Astrocyte of the cerebellum (primary cell): ENCODE measurements at regions not wholly inside any gene's neighbourhood (a gene's known extent, or its start where the extent isn't known, plus 50 kb on each side); places are given as distances from the start of the nearest gene placed in this dataset.
A peak's percentile ranks its signal among the peaks of the same experiment; 100 is the strongest.

Experiments
- DNase-seq: peaks from one replicate; pipeline ENCODE4 v3.0.0-alpha.2; 2011; ENCODE audit warnings: low read depth
- H3K4me3 ChIP-seq: 2 replicates; pipeline ENCODE4 v1.5.1; 2011; ENCODE audit warnings: mild to moderate bottlenecking, low read depth, low read length, moderate library complexity
- CTCF ChIP-seq: IDR thresholded peaks from 2 replicates; pipeline ENCODE4 v1.5.1; 2012; ENCODE audit warnings: low read length, low read depth, moderate library complexity, mild to moderate bottlenecking; ENCODE audit errors: missing control alignments
- in situ Hi-C: cut with HindIII; loops from 2 replicates; pipeline ENCODE4 v1.10.0; 2017; ENCODE audit warnings: low sequenced_read_pairs

- no peak overlapping the region for H3K4me3 ChIP-seq
- no peak for DNase-seq
- in situ Hi-C loops = no loop called here
- no peak for TF ChIP-seq CTCF
These were observed 430.3 kb downstream of the SPRY1 start for GRCh38 chr4:123826896-123827295.

- no peak overlapping the region for H3K4me3 ChIP-seq
- in situ Hi-C loops = no loop called here
- DNase-seq = no peak
- TF ChIP-seq CTCF = no peak
These were observed 430.9 kb downstream of the SPRY1 start for GRCh38 chr4:123827511-123827910.

DNA sequence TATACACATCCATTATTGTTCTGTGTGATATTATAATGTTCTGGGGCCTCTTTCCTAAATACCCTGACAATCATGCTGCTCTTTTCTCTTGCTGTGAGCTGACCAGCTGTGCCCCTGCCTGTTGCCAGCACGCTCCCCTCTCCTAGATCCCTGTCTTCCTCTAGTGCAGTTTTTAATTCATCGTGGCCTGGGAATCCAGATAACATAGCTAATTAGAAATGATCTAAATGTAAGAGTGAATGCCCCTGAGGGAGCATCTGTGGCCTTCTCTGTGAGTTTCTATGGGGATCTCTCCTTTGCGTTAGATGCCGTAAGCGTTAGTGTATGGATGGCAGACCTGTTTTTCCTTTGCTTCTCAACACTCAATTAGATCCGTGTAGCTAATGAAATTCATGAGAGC, 434.3 kb downstream of the SPRY1 start:
- in situ Hi-C loops = no loop called here
- no peak for DNase-seq
- TF ChIP-seq CTCF = no peak
- no peak overlapping the region for H3K4me3 ChIP-seq

DNA sequence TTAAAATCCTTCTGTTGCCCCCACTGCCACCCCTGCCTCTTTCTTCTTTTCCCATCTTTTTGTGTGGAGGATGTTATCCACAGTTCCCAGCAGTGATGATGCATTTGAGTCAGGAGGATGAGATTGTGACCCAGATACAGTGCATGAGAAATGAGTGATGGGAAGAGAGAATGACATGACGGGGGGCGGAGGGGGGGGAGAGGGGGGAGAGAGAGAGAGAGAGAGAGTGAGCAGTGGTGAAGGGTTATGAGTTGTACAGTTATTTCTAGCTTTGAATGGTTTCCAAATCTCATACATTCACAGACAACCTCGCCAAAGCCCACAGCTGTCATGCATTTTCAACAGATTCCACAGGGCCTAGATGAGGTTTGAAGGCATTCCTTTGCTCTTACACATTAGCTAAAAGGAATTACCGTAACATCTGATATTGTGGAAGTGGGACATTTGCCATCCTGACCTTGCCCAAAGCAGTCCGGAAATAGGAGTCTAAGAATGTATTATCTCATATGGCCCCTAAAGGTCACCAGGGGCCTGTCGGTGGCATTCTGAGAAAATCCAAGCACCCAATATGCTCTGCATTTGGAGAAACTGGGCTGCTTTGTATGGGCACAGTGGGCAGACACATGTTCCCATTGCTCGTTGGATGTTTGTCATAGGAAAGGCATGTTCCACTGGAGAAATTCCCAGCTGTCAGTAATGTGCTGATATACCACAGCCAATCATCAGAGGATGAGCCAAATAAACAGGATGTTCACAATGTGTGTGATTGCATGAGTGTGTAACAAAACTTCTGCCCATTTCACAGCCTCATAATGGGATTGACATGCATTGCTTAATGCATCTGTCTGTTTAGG, 435.8 kb downstream of the SPRY1 start:
- no peak overlapping the region for H3K4me3 ChIP-seq
- peak; percentile 99 for DNase-seq
- in situ Hi-C loops = no loop called here
- no peak for TF ChIP-seq CTCF

- TF ChIP-seq CTCF = no peak
- no peak overlapping the region for H3K4me3 ChIP-seq
- DNase-seq = peak; percentile 41
- in situ Hi-C loops = no loop called here
These were observed 436.6 kb downstream of the SPRY1 start for GRCh38 chr4:123833171-123833643.

DNA sequence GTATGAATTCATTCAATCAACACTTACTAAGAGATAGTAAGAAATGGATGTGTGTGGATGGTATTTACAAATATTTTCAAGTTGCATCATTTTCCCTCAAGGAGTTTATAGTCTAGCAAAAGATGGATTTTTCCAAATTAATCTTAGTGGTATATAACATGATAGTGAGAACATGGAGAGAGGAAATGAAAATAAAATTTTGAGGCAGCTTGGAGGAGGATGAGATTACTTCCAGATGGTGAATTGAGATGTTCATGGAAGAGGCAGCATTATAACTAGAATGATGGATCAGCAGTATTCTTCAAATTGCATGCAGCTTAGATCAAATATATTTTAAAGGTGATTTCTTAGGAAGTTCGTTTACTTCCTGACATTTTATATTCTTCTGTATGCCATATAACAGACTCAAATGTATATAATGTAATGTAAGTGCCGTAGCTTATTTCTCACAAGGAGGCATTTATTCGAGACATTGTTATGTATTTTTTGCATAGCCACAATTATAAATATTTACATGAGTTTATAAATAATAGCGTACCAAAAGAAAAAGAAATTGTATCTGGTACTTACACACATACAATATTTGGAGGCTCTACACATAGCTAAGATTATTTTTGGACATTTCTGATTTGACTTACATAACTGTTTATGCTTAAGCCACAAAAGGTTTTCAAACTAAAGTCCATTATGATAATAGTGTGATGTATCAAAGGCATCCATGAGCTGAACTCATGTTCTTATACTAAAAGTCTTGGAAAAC, 439.4 kb downstream of the SPRY1 start:
- H3K4me3 ChIP-seq = no peak overlapping the region
- in situ Hi-C loops = no loop called here
- DNase-seq = no peak
- TF ChIP-seq CTCF = no peak
